MCF 10A (cell line): ENCODE measurements at regions not wholly inside any gene's neighbourhood (a gene's known extent, or its start where the extent isn't known, plus 50 kb on each side); places are given as distances from the start of the nearest gene placed in this dataset.

ENCODE experiments used
- BruUV-seq: library from RNA; stranded (reverse); fragments of 400-500 nt; replicated peaks from 2 replicates; lab custom pipeline; 2021; lab: Mats Ljungman, UMichigan
- CTCF ChIA-PET: fragments of 300-600 bp; sonication (Branson Sonifier 250); formaldehyde crosslinking; extraction: SDS; loops from one replicate; lab custom pipeline; 2021; ENCODE audit warnings: antibody characterized with exemption, inconsistent platforms; lab: Yijun Ruan, JAX
- POLR2A ChIA-PET: fragments of 300-600, 350-650 bp; sonication (Branson Sonifier 250); formaldehyde crosslinking; extraction: SDS; loops from one replicate; lab custom pipeline; 2020; ENCODE audit warnings: antibody characterized with exemption, inconsistent platforms; lab: Yijun Ruan, JAX
- DNase-seq: peaks from one replicate; pipeline ENCODE4 v3.0.0-alpha.2; 2018; ENCODE audit not compliant: unreplicated experiment
- H3K27ac Mint-ChIP-seq: one replicate; pipeline ENCODE4 v1.8.0; 2022; ENCODE audit warnings: mild to moderate bottlenecking, low read depth, mixed read lengths; ENCODE audit not compliant: unreplicated experiment
- H3K27me3 Mint-ChIP-seq: one replicate; pipeline ENCODE4 v1.8.0; 2022; ENCODE audit warnings: mixed read lengths; ENCODE audit not compliant: insufficient read depth, unreplicated experiment
- H3K36me3 Mint-ChIP-seq: one replicate; pipeline ENCODE4 v1.8.0; 2022; ENCODE audit warnings: mild to moderate bottlenecking, moderate library complexity, mixed read lengths; ENCODE audit not compliant: insufficient read depth, unreplicated experiment
- H3K4me1 Mint-ChIP-seq: one replicate; pipeline ENCODE4 v1.8.0; 2022; ENCODE audit warnings: mixed read lengths; ENCODE audit not compliant: insufficient read depth, unreplicated experiment
- H3K4me3 Mint-ChIP-seq: one replicate; pipeline ENCODE4 v1.8.0; 2022; ENCODE audit warnings: mild to moderate bottlenecking, moderate library complexity, mixed read lengths; ENCODE audit not compliant: unreplicated experiment
- H3K9me3 Mint-ChIP-seq: one replicate; pipeline ENCODE4 v1.8.0; 2022; ENCODE audit warnings: mixed read lengths; ENCODE audit not compliant: unreplicated experiment
- intact Hi-C: fragments of 100-400 bp; cut with micrococcal nuclease; formaldehyde crosslinking; loops from 2 replicates; pipeline ENCODE4 v1.14.1; 2022
- TF ChIP-seq, protein P1 (sequence below): fragments of 200-600 bp; IDR thresholded peaks from one replicate; pipeline ENCODE4 v1.8.0; 2022; ENCODE audit warnings: antibody characterized with exemption, mild to moderate bottlenecking; ENCODE audit not compliant: unreplicated experiment

DNA sequence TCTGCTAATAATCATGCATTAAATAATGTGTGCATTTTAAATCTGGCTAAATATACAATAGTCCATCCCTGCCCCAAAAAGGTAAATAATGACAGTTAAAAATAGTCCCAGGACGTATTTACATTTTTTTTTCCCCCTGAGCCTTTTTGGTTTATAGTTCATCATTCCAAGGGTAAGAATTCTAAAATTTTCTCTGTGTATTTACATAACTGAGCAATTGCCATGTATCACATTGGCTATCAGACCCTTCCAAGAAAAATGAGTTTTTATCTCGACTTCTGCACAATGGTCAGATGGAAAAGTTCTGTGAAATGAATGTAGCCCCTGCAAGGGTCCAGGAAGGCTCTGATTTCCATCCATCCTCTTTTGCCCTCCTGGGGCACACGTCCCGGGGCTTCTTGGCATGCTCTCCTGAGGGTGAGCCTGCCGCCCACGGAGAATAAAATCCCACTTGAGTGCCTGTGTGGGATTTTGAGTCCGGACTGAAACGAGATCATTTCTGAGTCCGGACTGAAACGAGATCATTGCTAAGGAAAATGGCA lies 94.1 kb upstream of the ANO1 start:
- BruUV-seq, result no TSS peak
- Mint-ChIP-seq H3K4me1 (no peaks in the 10 kb centered on the region), H3K4me3 (no peak overlapping the region), H3K36me3 (no peaks in the 10 kb centered on the region), H3K27ac (no peak overlapping the region), H3K9me3 (no peaks in the 10 kb centered on the region), H3K27me3 (peaks cover 41% of the 10 kb centered on the region)
- intact Hi-C loops, result no loop called here
- ChIA-PET POLR2A (no interaction called here), CTCF (interaction anchor here (0.7 kb wide), 1 partner anchor 812 kb away, joined by 3 read pairs; no protein-coding TSS in a partner anchor)
- TF ChIP-seq, protein P1, sequence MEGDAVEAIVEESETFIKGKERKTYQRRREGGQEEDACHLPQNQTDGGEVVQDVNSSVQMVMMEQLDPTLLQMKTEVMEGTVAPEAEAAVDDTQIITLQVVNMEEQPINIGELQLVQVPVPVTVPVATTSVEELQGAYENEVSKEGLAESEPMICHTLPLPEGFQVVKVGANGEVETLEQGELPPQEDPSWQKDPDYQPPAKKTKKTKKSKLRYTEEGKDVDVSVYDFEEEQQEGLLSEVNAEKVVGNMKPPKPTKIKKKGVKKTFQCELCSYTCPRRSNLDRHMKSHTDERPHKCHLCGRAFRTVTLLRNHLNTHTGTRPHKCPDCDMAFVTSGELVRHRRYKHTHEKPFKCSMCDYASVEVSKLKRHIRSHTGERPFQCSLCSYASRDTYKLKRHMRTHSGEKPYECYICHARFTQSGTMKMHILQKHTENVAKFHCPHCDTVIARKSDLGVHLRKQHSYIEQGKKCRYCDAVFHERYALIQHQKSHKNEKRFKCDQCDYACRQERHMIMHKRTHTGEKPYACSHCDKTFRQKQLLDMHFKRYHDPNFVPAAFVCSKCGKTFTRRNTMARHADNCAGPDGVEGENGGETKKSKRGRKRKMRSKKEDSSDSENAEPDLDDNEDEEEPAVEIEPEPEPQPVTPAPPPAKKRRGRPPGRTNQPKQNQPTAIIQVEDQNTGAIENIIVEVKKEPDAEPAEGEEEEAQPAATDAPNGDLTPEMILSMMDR, result no peak
- no peak for DNase-seq

DNA sequence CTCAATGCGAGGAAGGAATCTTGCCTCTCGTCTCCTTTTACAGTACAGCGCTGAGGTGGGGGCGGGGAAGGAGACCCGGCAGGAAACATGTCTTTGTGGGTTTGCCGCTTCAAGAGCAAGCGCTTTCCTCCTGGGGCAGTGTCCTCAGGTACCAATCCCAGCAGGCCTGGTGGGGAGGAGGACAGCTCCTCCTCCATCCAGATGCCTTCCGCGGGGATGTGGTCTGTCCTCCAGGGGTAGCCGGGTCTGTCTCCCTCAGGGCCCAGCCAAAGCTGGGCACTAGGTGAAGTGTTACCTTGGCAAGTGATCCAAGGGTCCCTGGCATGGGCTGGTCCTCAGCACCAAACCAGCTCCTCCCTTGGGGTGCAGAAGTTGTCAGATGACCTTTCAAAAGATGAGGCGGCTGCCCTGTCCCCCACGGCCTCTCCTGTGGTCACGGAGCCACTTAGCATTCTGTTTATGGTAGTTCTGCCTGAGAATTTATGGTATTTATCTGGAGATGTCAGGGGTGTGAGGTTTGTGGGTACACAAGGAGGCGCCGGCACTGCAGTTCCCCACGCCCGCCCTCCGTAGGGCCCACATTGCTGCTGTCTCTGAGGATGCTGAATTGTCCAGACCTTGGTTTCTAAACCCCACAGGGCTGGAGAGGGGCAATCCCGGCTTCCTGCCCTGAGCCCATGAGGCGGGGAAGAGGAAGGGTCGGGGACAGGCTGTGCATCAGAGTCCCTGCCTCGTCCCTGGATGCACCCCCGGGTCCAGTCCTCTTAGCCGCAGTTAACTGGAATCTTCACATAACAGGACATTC lies 93.5 kb upstream of the ANO1 start:
- intact Hi-C loops, result no loop called here

DNA sequence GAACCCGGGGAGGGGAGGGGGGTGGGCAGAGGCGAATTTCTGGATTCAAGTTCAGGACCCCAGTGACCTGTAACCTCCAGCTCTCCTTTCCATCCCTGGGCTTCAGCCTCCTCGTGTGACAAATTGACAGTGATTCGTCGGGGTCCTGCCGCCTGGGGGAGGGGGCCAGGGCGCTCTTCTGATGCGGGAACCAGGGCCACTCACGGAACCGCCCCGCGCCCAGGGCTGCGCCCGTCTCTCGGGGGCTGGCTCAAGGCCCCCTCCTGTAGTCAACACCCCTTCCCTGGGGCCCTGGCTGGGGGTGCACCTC lies 92.8 kb upstream of the ANO1 start:
- Mint-ChIP-seq H3K36me3 (no peaks in the 10 kb centered on the region), H3K9me3 (no peaks in the 10 kb centered on the region), H3K4me3 (no peak overlapping the region), H3K4me1 (no peaks in the 10 kb centered on the region), H3K27ac (no peak overlapping the region), H3K27me3 (peaks cover 54% of the 10 kb centered on the region)
- BruUV-seq, result no TSS peak
- intact Hi-C loops, result no loop called here
- ChIA-PET CTCF (no interaction called here), POLR2A (no interaction called here)
- TF ChIP-seq, protein P1, result no peak
- DNase-seq, result no peak

More for the DNA sequence above, 93.5 kb upstream of the ANO1 start:
- BruUV-seq, result no TSS peak
- DNase-seq, result no peak
- peaks cover 48% of the 10 kb centered on the region for H3K27me3 Mint-ChIP-seq
- H3K36me3 Mint-ChIP-seq, result no peaks in the 10 kb centered on the region
- ChIA-PET CTCF (no interaction called here), POLR2A (no interaction called here)
- no peaks in the 10 kb centered on the region for H3K9me3 Mint-ChIP-seq
- H3K27ac Mint-ChIP-seq, result no peak overlapping the region
- no peak overlapping the region for H3K4me3 Mint-ChIP-seq
- H3K4me1 Mint-ChIP-seq, result no peaks in the 10 kb centered on the region
- TF ChIP-seq, protein P1, result no peak

DNA sequence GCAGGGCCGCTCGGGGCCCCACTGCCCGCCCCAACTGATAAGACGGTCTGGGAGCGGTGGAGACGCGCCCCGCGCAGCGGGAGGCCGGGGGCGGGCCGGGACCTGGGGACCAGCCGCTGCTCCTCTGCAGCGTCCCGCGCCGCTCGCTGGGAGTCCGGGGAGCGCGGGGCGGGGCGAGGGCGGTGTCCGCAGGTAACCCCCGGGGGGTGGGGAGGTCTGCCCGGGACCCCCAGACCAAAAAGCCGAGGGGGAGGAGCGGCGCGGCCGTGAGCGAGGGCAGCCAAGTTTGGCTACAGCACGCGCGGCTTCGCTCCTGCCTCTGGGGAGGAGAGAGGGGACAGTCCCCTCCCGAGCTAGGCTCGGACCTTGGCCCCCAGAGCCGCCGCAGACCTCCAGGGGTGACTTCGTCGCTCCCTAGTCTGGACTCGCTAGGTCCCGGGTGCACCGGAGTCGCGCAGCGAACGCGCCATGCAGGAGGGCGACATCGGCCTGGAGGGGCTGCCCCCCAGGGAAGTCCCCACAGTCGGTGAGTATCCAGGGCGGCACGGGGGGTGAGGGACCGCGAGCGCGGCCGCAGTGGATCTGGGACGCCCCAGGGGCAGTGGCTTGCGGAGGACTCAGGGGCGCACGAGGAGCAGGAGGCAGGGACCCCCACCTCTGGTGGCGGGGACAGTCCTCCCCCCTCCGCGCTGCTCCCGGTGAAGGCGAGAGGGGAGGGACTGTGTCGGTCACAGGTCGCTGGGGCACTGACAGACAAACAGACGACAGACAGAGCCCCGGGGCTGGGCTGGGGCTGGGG lies 92.3 kb upstream of the ANO1 start:
- TF ChIP-seq, protein P1, result no peak
- ChIA-PET POLR2A (no interaction called here), CTCF (interaction anchor here (0.7 kb wide), 1 partner anchor 160 kb away, joined by 4 read pairs; no protein-coding TSS in a partner anchor)
- BruUV-seq, result no TSS peak
- no peaks in the 10 kb centered on the region for H3K4me1 Mint-ChIP-seq
- peaks cover 55% of the 10 kb centered on the region for H3K27me3 Mint-ChIP-seq
- no peak overlapping the region for H3K27ac Mint-ChIP-seq
- no peak overlapping the region for H3K4me3 Mint-ChIP-seq
- no peak for DNase-seq
- intact Hi-C loops, result no loop called here
- no peaks in the 10 kb centered on the region for H3K9me3 Mint-ChIP-seq
- no peaks in the 10 kb centered on the region for H3K36me3 Mint-ChIP-seq
